CD4-positive, alpha-beta T cell treated with Interferon gamma for 1 hour (primary cell): ENCODE measurements at regions not wholly inside any gene's neighbourhood (a gene's known extent, or its start where the extent isn't known, plus 50 kb on each side); places are given as distances from the start of the nearest gene placed in this dataset.

Experiments used
- DNase-seq: peaks from one replicate; pipeline ENCODE4 v3.0.0-alpha.2; 2020

- DNase-seq, result no peak
These were observed 616.7 kb upstream of the PIK3C3 start for GRCh38 chr18:41338341-41338740.

- DNase-seq, result no peak
These were observed 623.4 kb upstream of the PIK3C3 start for GRCh38 chr18:41331661-41332060.

- DNase-seq, result no peak
These were observed 628.7 kb upstream of the PIK3C3 start for GRCh38 chr18:41326311-41326710.

- no peak for DNase-seq
These were observed 630.1 kb upstream of the PIK3C3 start for GRCh38 chr18:41324934-41325333.

- DNase-seq, result no peak
These were observed 630.8 kb upstream of the PIK3C3 start for GRCh38 chr18:41324020-41324791.

GRCh38 chr18:41323044-41323443, 632.0 kb upstream of the PIK3C3 start:
- no peak for DNase-seq

GRCh38 chr18:41320100-41320499, 634.9 kb upstream of the PIK3C3 start:
- DNase-seq, result no peak

GRCh38 chr18:41315134-41315533, 639.9 kb upstream of the PIK3C3 start:
- DNase-seq, result no peak

GRCh38 chr18:41311571-41312547, 643.2 kb upstream of the PIK3C3 start:
- no peak for DNase-seq

GRCh38 chr18:41297740-41298139, 657.3 kb upstream of the PIK3C3 start:
- DNase-seq, result no peak

- DNase-seq, result no peak
These were observed 685.7 kb upstream of the PIK3C3 start for GRCh38 chr18:41269294-41269693.

- DNase-seq, result no peak
These were observed 686.8 kb upstream of the PIK3C3 start for GRCh38 chr18:41268271-41268670.

- DNase-seq, result no peak
These were observed 688.4 kb upstream of the PIK3C3 start for GRCh38 chr18:41266616-41267015.

- DNase-seq, result no peak
These were observed 688.8 kb upstream of the PIK3C3 start for GRCh38 chr18:41266204-41266603.

- DNase-seq, result no peak
These were observed 690.0 kb upstream of the PIK3C3 start for GRCh38 chr18:41265047-41265446.

- DNase-seq, result no peak
These were observed 691.1 kb upstream of the PIK3C3 start for GRCh38 chr18:41263956-41264355.

- DNase-seq, result no peak
These were observed 692.3 kb upstream of the PIK3C3 start for GRCh38 chr18:41262688-41263087.

- DNase-seq, result no peak
These were observed 710.4 kb upstream of the PIK3C3 start for GRCh38 chr18:41244591-41245037.

GRCh38 chr18:41237317-41237716, 717.7 kb upstream of the PIK3C3 start:
- DNase-seq, result no peak

GRCh38 chr18:41231681-41232080, 723.4 kb upstream of the PIK3C3 start:
- DNase-seq, result no peak

GRCh38 chr18:41227993-41228392, 727.0 kb upstream of the PIK3C3 start:
- DNase-seq, result no peak

- no peak for DNase-seq
These were observed 728.1 kb upstream of the PIK3C3 start for GRCh38 chr18:41226911-41227310.

GRCh38 chr18:41226186-41226585, 728.8 kb upstream of the PIK3C3 start:
- DNase-seq, result no peak
